ENCODE measurements at regions not wholly inside any gene's neighbourhood (a gene's known extent, or its start where the extent isn't known, plus 50 kb on each side); places are given as distances from the start of the nearest gene placed in this dataset.

GRCh38 chr13:106176117-106176516 is 359.3 kb downstream of the EFNB2 start:
- no peak for DNase-seq (ENCODE audit: low read depth)

GRCh38 chr13:106173891-106174610 is 361.4 kb downstream of the EFNB2 start:
- DNase-seq (ENCODE audit: low read depth): no peak

GRCh38 chr13:106173346-106173745 is 362.1 kb downstream of the EFNB2 start:
- no peak for DNase-seq (ENCODE audit: low read depth)

- no peak for DNase-seq (ENCODE audit: low read depth)
Observed at GRCh38 chr13:106172176-106172905, 363.1 kb downstream of the EFNB2 start.

- DNase-seq (ENCODE audit: low read depth): no peak
Observed at GRCh38 chr13:106163426-106163825, 372.0 kb downstream of the EFNB2 start.

- no peak for DNase-seq (ENCODE audit: low read depth)
Observed at GRCh38 chr13:106161146-106161545, 374.3 kb downstream of the EFNB2 start.

GRCh38 chr13:106159295-106160195 is 375.9 kb downstream of the EFNB2 start:
- no peak for DNase-seq (ENCODE audit: low read depth)

GRCh38 chr13:106156468-106156867 is 379.0 kb downstream of the EFNB2 start:
- no peak for DNase-seq (ENCODE audit: low read depth)

- DNase-seq (ENCODE audit: low read depth): no peak
Observed at GRCh38 chr13:106155411-106155810, 380.1 kb downstream of the EFNB2 start.

- no peak for DNase-seq (ENCODE audit: low read depth)
Observed at GRCh38 chr13:106153876-106154275, 381.6 kb downstream of the EFNB2 start.

GRCh38 chr13:106153041-106153440 is 382.4 kb downstream of the EFNB2 start:
- no peak for DNase-seq (ENCODE audit: low read depth)

GRCh38 chr13:106152047-106152446 is 383.4 kb downstream of the EFNB2 start:
- no peak for DNase-seq (ENCODE audit: low read depth)

GRCh38 chr13:106151056-106151699 is 384.3 kb downstream of the EFNB2 start:
- no peak for DNase-seq (ENCODE audit: low read depth)

GRCh38 chr13:106145997-106146864 is 389.2 kb downstream of the EFNB2 start:
- no peak for DNase-seq (ENCODE audit: low read depth)

- no peak for DNase-seq (ENCODE audit: low read depth)
Observed at GRCh38 chr13:106145070-106145469, 390.4 kb downstream of the EFNB2 start.

- no peak for DNase-seq (ENCODE audit: low read depth)
Observed at GRCh38 chr13:106143930-106144709, 391.3 kb downstream of the EFNB2 start.

- no peak for DNase-seq (ENCODE audit: low read depth)
Observed at GRCh38 chr13:106143392-106143791, 392.1 kb downstream of the EFNB2 start.

- DNase-seq (ENCODE audit: low read depth): no peak
Observed at GRCh38 chr13:106140476-106140875, 395.0 kb downstream of the EFNB2 start.

GRCh38 chr13:106139942-106140341 is 395.5 kb downstream of the EFNB2 start:
- DNase-seq (ENCODE audit: low read depth): no peak

GRCh38 chr13:106139377-106139776 is 396.1 kb downstream of the EFNB2 start:
- DNase-seq (ENCODE audit: low read depth): no peak

Data from forelimb muscle (tissue), 1 donor.